Esophagus (tissue), 2 donors: ENCODE measurements at regions not wholly inside any gene's neighbourhood (a gene's known extent, or its start where the extent isn't known, plus 50 kb on each side); places are given as distances from the start of the nearest gene placed in this dataset.

Source experiments
- H3K27ac ChIP-seq, 2 donors: one replicate each; pipeline ENCODE4 v1.5.1; 2013; ENCODE audit warnings: low read depth in 2 of 2, mild to moderate bottlenecking in 2 of 2, inconsistent platforms in 1 of 2, low read length in 1 of 2, moderate library complexity in 1 of 2
- H3K27me3 ChIP-seq, 2 donors: one replicate each; pipeline ENCODE4 v1.6.1; 2013; ENCODE audit warnings: low read length in 2 of 2, control low read depth in 1 of 2, mild to moderate bottlenecking in 1 of 2; ENCODE audit not compliant: insufficient read depth in 2 of 2, control insufficient read depth in 1 of 2
- H3K36me3 ChIP-seq, 2 donors: one replicate each; pipeline ENCODE4 v1.6.1; 2013; ENCODE audit warnings: low read length in 1 of 2; ENCODE audit not compliant: control insufficient read depth in 2 of 2, insufficient read depth in 2 of 2
- H3K4me1 ChIP-seq, 2 donors: one replicate each; pipeline ENCODE4 v1.6.1; 2013; ENCODE audit warnings: low read length in 1 of 2; ENCODE audit not compliant: control insufficient read depth in 2 of 2, insufficient read depth in 2 of 2
- H3K4me3 ChIP-seq, 2 donors: one replicate each; pipeline ENCODE4 v1.5.1; 2013; ENCODE audit warnings: low read length in 2 of 2, mild to moderate bottlenecking in 2 of 2, low read depth in 1 of 2, moderate library complexity in 1 of 2
- H3K9me3 ChIP-seq, 2 donors: one replicate each; pipeline ENCODE4 v1.6.1; 2013; ENCODE audit warnings: mild to moderate bottlenecking in 2 of 2, low read depth in 1 of 2, low read length in 1 of 2, moderate library complexity in 1 of 2; ENCODE audit not compliant: control insufficient read depth in 2 of 2, insufficient read depth in 1 of 2
- whole genome bisulfite sequencing, 2 donors: extraction: QIAGEN DNeasy Blood & Tissue Kit; methylation state at CpG; one replicate each; pipeline ENCODE4 v1.1.7; 2013; 5-methylcytosine and 5-hydroxymethylcytosine counted together
- donor health status: healthy with polysubstance abuse.
- donor health status: Bipolar disorder and iron deficiency.

DNA sequence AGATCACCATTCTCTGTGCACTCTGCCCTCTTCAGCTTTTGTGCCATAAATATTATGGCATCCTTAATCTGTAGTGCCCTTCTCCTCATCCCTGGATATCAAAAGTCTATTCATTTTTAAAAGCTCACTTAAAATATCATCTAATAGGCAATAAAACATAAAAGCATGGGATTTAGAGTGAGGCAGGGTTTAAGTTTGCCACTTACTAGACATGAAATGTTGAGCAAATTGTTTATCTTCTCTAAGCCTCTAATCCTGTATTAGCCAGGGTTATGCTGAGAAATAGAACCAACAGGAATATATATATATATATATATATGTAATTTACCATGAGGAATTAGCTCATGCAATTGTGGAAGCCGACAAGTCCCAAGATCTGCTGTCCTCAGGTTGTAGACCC is 472.4 kb upstream of the HS3ST1 start:
- H3K36me3 ChIP-seq = no peaks in the 10 kb centered on the region
- no peaks in the 10 kb centered on the region for H3K9me3 ChIP-seq
- H3K4me3 ChIP-seq = no peak overlapping the region
- no peaks in the 10 kb centered on the region for H3K4me1 ChIP-seq
- H3K27ac ChIP-seq = no peak overlapping the region
- WGBS, 2 donors = 56 to 61% methylated on average over 1 of the region's 1 CpG
- H3K27me3 ChIP-seq = no peaks in the 10 kb centered on the region

DNA sequence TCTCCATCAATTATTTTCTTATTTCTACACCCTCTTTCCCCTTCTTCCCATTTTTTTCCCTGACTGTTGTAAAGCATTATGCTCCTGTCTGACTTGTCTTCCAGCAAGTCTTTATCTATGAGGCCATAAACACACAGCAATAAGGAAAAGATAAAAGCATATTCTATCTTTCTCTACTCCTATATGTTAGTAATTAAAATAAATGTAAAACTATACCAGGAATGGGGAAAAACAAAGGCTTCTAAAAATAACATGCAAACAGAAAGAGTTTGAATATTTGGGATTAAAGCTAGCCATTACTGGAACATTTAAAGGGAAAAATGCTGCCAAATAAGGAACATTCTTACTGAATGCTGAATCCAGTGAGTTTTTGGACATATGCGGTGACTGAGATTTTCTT is 471.7 kb upstream of the HS3ST1 start:
- H3K27ac ChIP-seq = no peak overlapping the region
- no peak overlapping the region for H3K4me3 ChIP-seq
- WGBS, 2 donors = 72 to 79% methylated on average over 1 of the region's 1 CpG
- no peaks in the 10 kb centered on the region for H3K36me3 ChIP-seq
- H3K9me3 ChIP-seq = no peaks in the 10 kb centered on the region
- no peaks in the 10 kb centered on the region for H3K4me1 ChIP-seq
- H3K27me3 ChIP-seq = no peaks in the 10 kb centered on the region

DNA sequence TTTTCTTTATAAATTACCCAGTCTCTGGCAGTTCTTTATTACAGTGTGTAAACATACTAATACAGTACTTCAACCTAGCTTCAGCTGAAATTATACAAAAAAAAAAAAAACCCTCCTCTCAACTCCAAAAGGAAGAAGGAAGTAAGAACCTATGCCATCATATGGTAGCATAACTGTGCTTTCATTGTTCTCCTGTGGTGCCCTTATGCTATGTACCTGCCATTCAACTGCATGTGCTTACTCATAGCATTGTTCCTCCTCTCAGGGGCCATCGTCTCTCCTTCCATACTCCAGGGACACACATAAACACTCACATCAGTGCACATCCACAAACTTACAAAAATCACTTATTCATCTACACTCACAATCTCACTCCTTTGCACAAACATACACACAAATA is 470.1 kb upstream of the HS3ST1 start:
- no peaks in the 10 kb centered on the region for H3K36me3 ChIP-seq
- 54 to 76% methylated on average over 1 of the region's 1 CpG for WGBS, 2 donors
- H3K27ac ChIP-seq = no peak overlapping the region

DNA sequence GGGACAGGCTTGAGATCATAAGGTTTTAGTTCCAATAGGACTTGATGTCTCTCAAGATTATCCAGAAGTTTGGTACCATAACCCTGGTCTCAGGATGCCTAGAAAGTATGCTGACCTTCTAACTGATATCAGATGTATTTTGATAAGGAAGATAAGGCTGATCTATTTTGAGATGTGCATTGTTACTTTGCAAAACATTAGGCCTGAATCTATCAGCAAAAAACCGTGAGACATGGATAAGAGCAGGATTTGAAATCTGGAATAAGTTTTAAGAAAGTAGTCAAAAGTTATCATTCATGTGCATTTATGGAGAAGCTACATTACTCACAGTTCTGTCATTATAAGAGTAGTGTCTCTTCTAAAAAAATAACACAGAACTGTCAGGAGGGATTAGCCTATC is 467.1 kb upstream of the HS3ST1 start:
- 27 to 66% methylated on average over 1 of the region's 1 CpG for WGBS, 2 donors
- H3K36me3 ChIP-seq = no peaks in the 10 kb centered on the region

More for the DNA sequence above, 470.1 kb upstream of the HS3ST1 start:
- H3K9me3 ChIP-seq = no peaks in the 10 kb centered on the region
- no peaks in the 10 kb centered on the region for H3K4me1 ChIP-seq
- no peaks in the 10 kb centered on the region for H3K27me3 ChIP-seq
- H3K4me3 ChIP-seq = no peak overlapping the region

DNA sequence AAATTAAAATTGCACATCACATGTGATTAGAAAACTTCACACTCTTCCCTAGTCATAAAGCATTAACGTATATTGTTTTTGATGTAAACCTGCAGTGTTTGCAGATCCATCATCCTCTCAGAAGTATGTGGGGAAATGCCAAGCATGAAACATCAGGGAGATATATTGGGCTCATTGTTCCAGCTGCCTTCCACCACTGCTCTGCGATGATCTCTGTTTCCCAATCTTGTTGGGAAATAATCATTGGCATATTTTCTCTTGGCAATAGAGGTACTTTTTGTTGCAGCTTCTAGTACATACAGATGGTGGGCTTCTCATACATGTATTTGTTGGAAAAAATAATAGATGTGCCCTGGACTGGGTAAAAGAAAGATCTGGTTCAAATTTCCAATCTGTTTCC is 466.3 kb upstream of the HS3ST1 start:
- H3K36me3 ChIP-seq = no peaks in the 10 kb centered on the region
- no peaks in the 10 kb centered on the region for H3K4me1 ChIP-seq
- no peaks in the 10 kb centered on the region for H3K27me3 ChIP-seq
- H3K4me3 ChIP-seq = no peak overlapping the region
- WGBS, 2 donors = 27 to 52% methylated on average over 2 of the region's 2 CpGs
- H3K27ac ChIP-seq = no peak overlapping the region
- H3K9me3 ChIP-seq = no peaks in the 10 kb centered on the region

More for the DNA sequence above, 467.1 kb upstream of the HS3ST1 start:
- no peak overlapping the region for H3K4me3 ChIP-seq
- no peaks in the 10 kb centered on the region for H3K4me1 ChIP-seq
- no peaks in the 10 kb centered on the region for H3K27me3 ChIP-seq
- no peak overlapping the region for H3K27ac ChIP-seq
- H3K9me3 ChIP-seq = no peaks in the 10 kb centered on the region

DNA sequence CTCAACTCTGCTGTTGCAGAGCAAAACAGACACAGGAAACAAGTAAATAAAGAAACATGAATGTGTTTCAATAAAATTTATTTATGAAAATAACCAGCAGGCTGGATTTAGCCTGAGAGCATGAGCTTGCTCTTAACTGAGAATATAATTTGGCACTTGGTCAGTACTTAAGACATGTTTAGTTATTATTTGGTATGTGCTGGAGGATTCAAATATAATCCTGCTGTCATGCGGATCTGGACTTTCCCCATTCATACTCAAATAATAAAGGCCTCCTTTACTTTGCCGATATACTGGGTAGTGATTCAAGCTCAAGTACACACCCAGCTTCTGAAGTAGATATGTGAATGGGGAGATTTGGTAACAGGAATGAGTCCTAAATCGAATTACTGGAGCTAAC is 465.5 kb upstream of the HS3ST1 start:
- Histone ChIP-seq H3K4me3 (no peak overlapping the region), H3K36me3 (no peaks in the 10 kb centered on the region), H3K4me1 (no peaks in the 10 kb centered on the region), H3K27ac (no peak overlapping the region), H3K27me3 (no peaks in the 10 kb centered on the region), H3K9me3 (no peaks in the 10 kb centered on the region)
- 37 to 44% methylated on average over 3 of the region's 3 CpGs for WGBS, 2 donors

DNA sequence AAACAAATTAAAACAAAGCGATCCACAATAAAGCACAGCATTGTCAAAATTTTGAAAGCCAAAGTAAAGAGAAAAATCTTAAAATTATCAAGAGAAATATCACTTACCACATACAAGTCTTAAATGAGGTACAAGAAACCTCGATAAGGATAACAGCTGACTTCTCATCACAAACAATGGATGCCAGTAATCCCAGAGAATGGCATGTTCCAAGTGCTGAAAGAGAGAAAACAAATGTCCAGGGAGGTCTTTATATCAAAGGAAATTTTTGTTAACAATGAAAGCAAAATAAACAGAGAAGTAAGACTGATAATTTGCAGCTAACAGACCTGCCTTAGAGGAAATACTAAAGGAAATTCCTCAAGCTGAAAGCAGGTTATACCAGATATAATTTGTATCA is 460.4 kb upstream of the HS3ST1 start:
- 76 to 82% methylated on average over 2 of the region's 2 CpGs for WGBS, 2 donors
- no peaks in the 10 kb centered on the region for H3K27me3 ChIP-seq
- H3K36me3 ChIP-seq = no peaks in the 10 kb centered on the region

DNA sequence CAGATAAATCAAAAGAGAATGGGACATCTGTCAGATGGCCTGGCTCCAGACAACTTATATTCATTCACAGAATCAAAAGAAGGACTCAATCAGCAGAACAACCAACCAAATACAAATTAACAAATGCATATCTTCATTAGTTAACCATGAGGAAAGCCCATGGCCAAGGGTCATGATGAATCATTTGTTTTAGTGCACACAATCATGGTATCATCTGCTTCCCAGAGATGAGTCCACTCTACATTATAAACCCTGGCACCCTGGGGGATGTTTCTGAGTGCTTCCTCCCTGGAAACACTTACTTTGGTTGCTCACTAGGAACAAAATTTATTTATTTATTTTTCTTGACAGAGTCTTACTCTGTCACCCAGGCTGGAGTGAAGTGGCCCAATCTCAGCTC is 453.3 kb upstream of the HS3ST1 start:
- H3K27me3 ChIP-seq = no peaks in the 10 kb centered on the region
- H3K27ac ChIP-seq = no peak overlapping the region
- no peak overlapping the region for H3K4me3 ChIP-seq
- H3K4me1 ChIP-seq = no peaks in the 10 kb centered on the region
- no peaks in the 10 kb centered on the region for H3K36me3 ChIP-seq
- H3K9me3 ChIP-seq = no peaks in the 10 kb centered on the region

More for the DNA sequence above, 460.4 kb upstream of the HS3ST1 start:
- Histone ChIP-seq H3K4me1 (no peaks in the 10 kb centered on the region), H3K4me3 (no peak overlapping the region), H3K9me3 (no peaks in the 10 kb centered on the region), H3K27ac (no peak overlapping the region)

DNA sequence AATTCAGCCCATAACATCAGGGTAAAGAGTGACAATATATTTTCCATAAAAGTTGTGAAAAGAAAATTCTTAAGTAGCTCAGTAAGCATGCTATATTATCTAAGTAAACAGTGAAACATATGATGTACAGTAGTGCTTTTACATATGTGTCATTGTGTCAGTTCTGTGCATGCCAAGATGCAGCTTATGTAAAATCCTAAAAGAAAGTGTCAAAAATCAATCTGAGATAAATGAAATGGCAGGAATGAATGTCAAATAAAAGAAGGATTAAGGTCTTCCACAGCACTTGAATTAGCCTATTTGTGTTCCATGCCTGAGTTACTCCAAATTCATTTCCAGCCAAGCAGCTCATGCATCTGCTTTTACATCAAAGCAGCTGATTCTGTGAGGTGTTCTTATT is 452.7 kb upstream of the HS3ST1 start:
- Histone ChIP-seq H3K27me3 (no peaks in the 10 kb centered on the region), H3K36me3 (no peaks in the 10 kb centered on the region), H3K4me1 (no peaks in the 10 kb centered on the region), H3K4me3 (no peak overlapping the region), H3K27ac (no peak overlapping the region), H3K9me3 (no peaks in the 10 kb centered on the region)

DNA sequence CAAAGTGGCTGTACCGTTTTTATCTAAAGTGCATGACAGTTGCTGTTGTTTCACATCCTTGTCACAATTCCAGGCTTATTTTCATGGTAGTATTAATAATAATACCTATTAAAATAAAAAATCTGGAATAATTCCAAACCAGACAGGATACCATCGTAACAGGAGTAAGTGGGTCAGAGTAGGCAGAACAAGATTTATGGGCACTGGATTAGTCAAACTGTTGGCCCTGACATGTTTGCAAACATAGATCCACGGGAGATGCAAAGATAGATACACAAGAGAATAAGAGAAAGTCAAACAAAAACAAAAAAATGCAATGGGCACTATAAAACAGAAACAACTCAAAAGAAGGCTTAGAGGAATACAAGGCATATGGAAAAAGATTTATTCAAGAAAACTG is 449.5 kb upstream of the HS3ST1 start:
- no peaks in the 10 kb centered on the region for H3K9me3 ChIP-seq
- H3K4me3 ChIP-seq = no peak overlapping the region
- 36 to 39% methylated on average over 3 of the region's 3 CpGs for WGBS, 2 donors
- no peak overlapping the region for H3K27ac ChIP-seq
- no peaks in the 10 kb centered on the region for H3K27me3 ChIP-seq
- H3K36me3 ChIP-seq = no peaks in the 10 kb centered on the region
- H3K4me1 ChIP-seq = no peaks in the 10 kb centered on the region
